HG02852 (cell line): ENCODE measurements at regions not wholly inside any gene's neighbourhood (a gene's known extent, or its start where the extent isn't known, plus 50 kb on each side); places are given as distances from the start of the nearest gene placed in this dataset.
"Not testable (repeated sequence)": the region's sequence is repeated elsewhere in the genome, so short reads cannot be mapped to it uniquely, and the experiment has no call there.

Experiments
- ATAC-seq: cut with Tn5 transposase; IDR thresholded peaks from one replicate; pipeline ENCODE4 v1.9.1; 2021; ENCODE audit warnings: mild to moderate bottlenecking, moderate library complexity; ENCODE audit not compliant: unreplicated experiment

DNA sequence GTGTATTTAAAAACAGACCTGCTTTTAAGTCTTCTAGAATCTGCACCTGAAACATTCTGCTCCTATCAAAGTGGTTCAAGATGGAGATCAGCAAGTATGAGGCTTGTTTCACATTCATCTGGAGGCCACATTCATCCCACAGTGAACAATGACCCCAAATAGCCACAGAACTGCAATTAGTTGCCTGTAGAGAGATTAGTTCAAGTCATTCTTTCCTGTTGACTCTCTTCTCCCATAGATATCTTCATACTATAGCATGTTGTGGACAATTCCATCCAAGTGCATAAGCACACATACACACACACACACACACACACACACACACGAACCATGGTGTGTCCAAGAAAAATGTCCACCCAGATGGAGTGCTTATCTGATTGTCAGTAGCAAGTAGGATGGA is 101.7 kb upstream of the FGGY start:
- no peak for ATAC-seq

- ATAC-seq = no peak
Observed at GRCh38 chr1:59198564-59198963, 98.3 kb upstream of the FGGY start.

DNA sequence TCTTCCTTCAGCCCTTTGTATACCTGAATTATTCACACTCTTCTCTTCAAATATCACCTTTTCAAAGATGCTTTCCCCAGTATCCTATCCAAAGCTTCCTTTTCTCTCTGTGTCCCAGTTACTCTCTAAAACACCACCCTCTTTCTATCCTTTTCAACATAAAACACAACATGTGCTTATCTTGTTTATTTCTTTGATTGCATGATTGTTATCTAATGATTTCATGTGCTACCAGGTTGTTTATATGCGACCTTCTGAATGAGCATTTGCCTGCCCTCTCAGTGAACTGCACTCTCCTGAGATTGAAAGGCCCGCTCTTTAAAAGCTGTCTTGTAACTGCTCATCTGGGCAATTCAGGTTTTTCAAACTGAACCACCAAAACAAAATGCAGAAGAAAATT is 97.7 kb upstream of the FGGY start:
- no peak for ATAC-seq

DNA sequence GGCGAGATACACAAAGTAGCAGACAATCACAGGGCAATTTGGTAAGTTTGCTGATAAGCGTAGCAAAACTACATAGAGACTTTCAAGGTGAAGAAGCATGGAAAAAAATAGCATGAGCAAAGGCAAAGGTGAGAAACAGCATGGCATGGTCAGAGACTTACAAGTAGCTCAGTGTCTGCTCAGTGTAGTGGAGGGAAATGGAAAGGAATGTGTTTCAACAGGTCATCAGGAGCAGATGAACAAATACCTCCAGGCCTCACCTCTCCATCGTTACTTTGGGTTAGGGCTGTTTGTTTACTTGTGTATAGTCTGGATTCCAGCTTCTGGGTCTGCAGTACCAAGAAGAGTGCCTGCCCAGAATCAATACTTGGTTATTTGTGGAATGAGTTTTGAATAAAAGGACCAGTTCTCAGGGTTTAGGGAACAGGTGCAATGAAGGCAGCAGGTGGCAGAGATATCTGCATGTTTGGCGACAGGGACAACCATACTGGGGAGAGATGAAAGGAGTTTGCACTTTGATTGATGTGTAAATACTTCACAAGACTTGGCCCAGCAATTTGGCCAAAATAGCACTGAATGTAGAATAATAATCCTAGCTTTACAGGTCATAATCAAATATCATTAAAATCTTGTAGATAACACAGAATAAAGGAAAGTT is 97.0 kb upstream of the FGGY start:
- no peak for ATAC-seq

GRCh38 chr1:59201341-59201740 is 95.6 kb upstream of the FGGY start:
- ATAC-seq = no peak

GRCh38 chr1:59202455-59202854 is 94.4 kb upstream of the FGGY start:
- ATAC-seq = no peak

DNA sequence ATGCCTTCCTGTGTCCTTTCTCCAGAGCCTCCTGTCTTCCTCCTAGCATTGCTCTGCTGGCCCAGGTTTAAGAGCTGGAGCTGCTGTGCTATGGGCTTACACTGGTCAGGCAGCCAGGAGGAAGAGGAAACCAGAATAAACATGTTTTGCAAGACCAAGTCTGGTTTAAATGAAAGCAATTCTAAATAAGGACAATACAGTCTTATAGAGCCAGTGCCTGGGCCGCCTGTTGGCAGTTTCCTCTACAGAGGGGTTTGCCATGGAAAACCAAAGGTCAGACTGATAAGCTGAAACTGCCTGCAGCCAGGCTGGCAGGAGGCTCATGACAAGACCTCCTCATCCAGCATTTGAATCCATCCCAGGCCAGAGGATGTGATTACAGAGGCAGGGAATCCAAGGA is 92.9 kb upstream of the FGGY start:
- no peak for ATAC-seq

DNA sequence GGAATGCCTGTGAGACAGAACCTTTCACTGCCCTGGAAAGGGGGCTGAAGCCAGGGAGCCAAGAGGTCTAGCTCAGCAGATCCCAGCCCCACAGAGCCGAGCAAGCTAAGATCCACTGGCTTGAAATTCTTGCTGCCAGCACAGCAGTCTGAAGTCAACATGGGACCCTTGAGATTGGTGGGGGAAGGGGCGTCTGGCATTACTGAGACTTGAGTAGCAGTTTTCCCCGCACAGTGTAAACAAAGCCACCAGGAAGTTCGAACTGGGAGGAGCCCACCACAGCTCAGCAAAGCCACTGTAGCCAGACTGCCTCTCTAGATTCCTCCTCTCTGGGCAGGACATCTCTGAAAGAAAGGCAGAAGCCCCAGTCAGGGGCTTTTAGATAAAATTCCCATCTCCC is 90.3 kb upstream of the FGGY start:
- not testable (repeated sequence) for ATAC-seq

DNA sequence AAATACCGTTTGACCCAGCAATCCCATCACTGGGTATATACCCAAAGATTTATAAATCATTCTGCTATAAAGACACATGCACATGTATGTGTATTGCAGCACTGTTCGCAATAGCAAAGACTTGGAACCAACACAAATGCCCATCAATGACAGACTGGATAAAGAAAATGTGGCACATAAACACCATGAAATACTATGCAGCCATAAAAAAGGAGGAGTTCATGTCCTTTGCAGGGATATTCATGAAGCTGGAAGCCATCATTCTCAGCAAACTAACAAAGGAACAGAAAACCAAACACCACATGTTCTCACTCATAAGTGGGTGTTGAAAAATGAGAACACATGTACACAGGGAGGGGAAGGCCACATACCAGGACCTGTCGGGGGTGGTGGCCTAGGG is 86.5 kb upstream of the FGGY start:
- not testable (repeated sequence) for ATAC-seq

DNA sequence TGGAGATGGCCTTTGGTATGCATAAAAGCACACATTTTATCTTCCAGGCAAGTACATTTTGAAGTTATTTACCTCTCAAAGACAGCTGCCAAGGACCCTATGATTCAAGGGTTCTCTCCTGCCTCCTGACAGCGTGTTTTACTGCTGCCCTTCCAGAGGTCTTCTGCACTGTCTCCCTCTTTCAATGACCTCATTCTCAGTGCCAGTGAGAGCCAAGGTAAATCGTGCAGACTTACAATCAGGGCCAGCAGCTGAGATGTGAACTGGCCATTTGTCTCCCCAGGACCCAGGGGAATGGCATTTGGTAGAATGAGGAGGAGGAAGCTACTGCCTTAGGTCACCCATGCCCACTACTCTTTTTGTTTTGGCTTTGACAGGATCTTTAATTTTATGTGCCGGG is 84.2 kb upstream of the FGGY start:
- ATAC-seq = no peak

DNA sequence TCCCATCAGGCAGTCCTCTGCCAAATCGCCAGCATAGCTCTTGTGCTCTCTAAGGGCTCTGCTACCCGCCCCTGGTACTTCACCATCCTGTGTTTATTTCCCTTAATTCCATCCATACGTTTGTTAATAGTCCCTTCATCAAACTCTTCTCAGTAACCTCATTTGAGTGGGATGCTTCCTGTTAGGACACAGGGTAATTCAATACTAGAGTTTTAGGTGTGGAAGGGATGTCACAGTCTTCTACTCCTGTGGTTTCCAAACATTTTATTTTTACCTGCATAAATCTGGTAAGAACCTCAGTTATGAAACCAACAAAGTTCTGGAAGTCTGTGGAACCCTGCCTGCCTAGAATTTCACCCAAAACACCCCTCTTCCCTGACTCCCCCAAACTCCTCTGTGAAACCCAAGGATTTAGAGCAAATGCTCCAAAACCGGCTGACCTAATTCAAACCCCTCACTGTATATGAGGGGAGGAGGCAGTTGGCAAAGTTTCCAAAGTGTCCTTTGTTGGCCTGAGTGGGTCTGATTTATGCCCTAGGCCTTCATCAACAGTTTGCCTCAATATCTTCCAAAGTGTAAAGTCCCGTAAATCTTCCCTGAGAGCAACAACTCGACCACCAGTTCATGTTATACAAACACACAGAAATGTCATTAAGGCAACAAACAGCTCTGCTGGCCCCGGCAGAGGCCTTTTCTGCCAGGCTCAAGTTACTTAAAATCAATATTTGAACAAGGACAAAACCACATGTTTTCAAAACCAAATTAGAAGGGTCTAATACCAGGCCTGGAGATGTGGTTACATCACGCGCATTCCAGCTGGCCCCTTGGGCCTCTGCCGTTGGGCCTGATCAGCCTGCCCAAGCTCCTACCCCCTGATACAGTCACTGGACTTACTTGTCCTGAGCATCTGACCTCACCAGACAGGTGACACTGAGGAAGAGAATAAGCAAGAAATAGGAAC is 82.4 kb upstream of the FGGY start:
- no peak for ATAC-seq

DNA sequence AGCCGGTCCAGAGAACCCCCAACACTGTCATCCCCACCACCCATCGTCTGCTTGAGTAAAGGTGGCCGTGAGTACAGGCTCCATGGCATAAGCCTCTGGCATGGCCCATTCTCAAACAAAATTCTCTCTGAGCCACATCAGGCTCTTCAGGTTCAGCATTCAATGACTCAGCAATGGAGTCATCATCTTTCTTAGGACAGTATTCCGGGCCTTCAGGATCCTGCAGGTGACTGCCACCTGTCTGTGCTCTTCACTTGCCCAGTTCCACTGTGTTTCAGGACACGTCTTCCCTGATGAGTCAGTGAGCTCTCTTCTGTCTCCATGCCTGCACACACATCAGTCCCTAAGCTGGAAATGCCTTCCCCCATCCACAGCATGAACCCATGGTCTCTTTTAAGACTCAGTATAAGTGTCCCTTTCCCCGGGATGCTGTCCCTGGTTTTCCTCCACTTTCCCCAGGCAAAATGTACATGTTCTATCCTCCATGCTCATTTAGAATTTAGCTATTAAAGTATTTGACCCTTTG is 81.1 kb upstream of the FGGY start:
- no peak for ATAC-seq

- not testable (repeated sequence) for ATAC-seq
Observed at GRCh38 chr1:59217439-59217838, 79.5 kb upstream of the FGGY start.

DNA sequence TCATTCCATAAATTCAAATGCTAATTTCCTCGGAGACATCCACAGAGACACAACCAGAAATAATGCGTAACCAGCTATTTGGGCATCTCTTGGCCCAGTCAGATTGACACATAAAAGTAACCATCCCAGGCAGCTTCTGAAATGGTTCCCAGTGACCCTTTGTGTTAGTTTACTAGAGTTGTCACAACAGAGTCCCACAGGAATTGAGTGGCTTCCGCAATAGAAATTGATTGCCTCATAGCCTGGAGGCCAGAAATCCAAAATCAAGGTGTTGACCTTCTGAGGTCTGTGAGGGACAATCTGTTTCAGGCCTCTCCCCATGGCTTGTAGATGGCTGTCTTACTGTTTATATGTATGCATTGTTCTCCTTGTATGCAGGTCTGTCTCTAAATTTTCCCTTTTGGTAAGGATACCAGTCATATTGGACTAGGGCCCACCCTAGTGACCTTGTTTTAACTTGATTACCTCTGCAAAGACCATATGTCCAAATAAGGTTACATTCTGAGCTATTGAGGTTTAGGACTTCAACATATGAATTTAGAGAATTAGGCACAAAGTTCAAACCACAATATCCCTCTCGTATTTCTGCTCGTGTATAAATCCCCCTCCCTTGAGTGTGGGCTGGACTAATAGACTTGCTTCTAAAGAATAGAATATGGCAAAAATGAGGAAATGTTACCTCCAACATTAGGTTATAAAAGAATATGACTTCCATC is 78.2 kb upstream of the FGGY start:
- no peak for ATAC-seq

DNA sequence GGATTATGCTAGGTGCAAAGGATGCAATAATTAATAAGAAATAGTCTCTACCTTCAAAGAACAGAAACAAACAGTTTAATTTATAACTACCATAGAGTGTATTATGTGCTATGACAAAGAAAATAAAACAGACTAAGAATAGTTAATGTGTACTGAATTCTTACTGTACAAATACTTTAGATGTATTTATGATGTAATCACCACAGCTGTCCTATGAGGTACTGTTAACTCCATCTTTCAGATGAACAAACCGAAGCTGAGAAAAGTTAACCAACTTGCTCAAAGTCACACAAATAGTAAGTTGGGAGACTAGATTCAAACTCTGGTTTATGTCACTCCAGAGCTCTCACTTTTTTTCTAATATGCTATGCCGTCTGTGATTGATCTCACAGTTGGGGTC is 77.0 kb upstream of the FGGY start:
- ATAC-seq = no peak

DNA sequence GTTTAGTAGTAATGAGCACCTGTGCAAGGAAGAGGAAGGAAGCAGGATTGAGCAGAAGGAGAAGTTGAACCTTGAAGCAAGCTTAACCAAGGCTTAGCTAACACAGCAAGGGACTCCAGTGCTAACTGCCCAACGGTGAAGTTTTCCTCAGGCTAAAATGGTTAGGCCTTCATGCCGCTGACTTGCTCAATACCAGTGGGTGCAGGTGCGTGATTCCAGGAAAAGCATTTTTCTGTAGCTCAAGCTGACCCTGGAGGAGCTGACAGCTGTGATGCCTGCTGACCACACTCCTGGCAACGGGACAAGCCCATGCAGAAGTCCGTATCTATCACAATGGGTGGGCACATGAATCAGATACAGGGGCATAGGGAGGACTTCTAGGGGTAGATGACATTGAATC is 76.5 kb upstream of the FGGY start:
- no peak for ATAC-seq

GRCh38 chr1:59223198-59223597 is 73.7 kb upstream of the FGGY start:
- ATAC-seq = no peak

- no peak for ATAC-seq
Observed at GRCh38 chr1:59223989-59224634, 72.8 kb upstream of the FGGY start.

GRCh38 chr1:59225594-59226316 is 71.1 kb upstream of the FGGY start:
- ATAC-seq = no peak

GRCh38 chr1:59229138-59229537 is 67.8 kb upstream of the FGGY start:
- ATAC-seq = peak; percentile 56
